Hindlimb muscle (tissue), 1 donor: ENCODE measurements at regions not wholly inside any gene's neighbourhood (a gene's known extent, or its start where the extent isn't known, plus 50 kb on each side); places are given as distances from the start of the nearest gene placed in this dataset.

ENCODE experiments used
- DNase-seq: peaks from one replicate; pipeline ENCODE4 v3.0.0-alpha.2; 2013

- no peak for DNase-seq
Measured at GRCh38 chr5:124692950-124693349, 53.5 kb downstream of the ZNF608 start.

- no peak for DNase-seq
Measured at GRCh38 chr5:124692324-124692723, 54.1 kb downstream of the ZNF608 start.

- DNase-seq, result no peak
Measured at GRCh38 chr5:124689653-124690052, 56.8 kb downstream of the ZNF608 start.

GRCh38 chr5:124686239-124687004 lies 60.0 kb downstream of the ZNF608 start:
- no peak for DNase-seq

GRCh38 chr5:124685404-124685930 lies 61.0 kb downstream of the ZNF608 start:
- DNase-seq, result no peak

GRCh38 chr5:124683917-124684555 lies 62.4 kb downstream of the ZNF608 start:
- DNase-seq, result no peak

- no peak for DNase-seq
Measured at GRCh38 chr5:124679578-124680199, 66.8 kb downstream of the ZNF608 start.

- DNase-seq, result no peak
Measured at GRCh38 chr5:124678922-124679519, 67.4 kb downstream of the ZNF608 start.

GRCh38 chr5:124678468-124678867 lies 68.0 kb downstream of the ZNF608 start:
- no peak for DNase-seq

GRCh38 chr5:124677374-124678351 lies 68.8 kb downstream of the ZNF608 start:
- DNase-seq, result peak; percentile 87

- DNase-seq, result no peak
Measured at GRCh38 chr5:124675931-124676846, 70.2 kb downstream of the ZNF608 start.

GRCh38 chr5:124671193-124671592 lies 75.2 kb downstream of the ZNF608 start:
- no peak for DNase-seq

- DNase-seq, result no peak
Measured at GRCh38 chr5:124670722-124671184, 75.7 kb downstream of the ZNF608 start.

- no peak for DNase-seq
Measured at GRCh38 chr5:124669956-124670721, 76.3 kb downstream of the ZNF608 start.

GRCh38 chr5:124669300-124669648 lies 77.2 kb downstream of the ZNF608 start:
- no peak for DNase-seq

- no peak for DNase-seq
Measured at GRCh38 chr5:124668353-124669299, 77.8 kb downstream of the ZNF608 start.

- DNase-seq, result no peak
Measured at GRCh38 chr5:124665625-124666024, 80.8 kb downstream of the ZNF608 start.

- no peak for DNase-seq
Measured at GRCh38 chr5:124665035-124665434, 81.4 kb downstream of the ZNF608 start.

- no peak for DNase-seq
Measured at GRCh38 chr5:124664287-124664686, 82.2 kb downstream of the ZNF608 start.
